SU-DHL-6 (cell line): ENCODE measurements at regions not wholly inside any gene's neighbourhood (a gene's known extent, or its start where the extent isn't known, plus 50 kb on each side); places are given as distances from the start of the nearest gene placed in this dataset.

ENCODE experiments used
- H2AFZ ChIP-seq: fragments of 200-600 bp; sonication (generic); 2 replicates; pipeline ENCODE4 v1.6.1; 2014; ENCODE audit warnings: low read depth, mild to moderate bottlenecking, moderate library complexity, mixed read lengths, antibody characterized with exemption, low read length; ENCODE audit not compliant: severe bottlenecking
- H3F3A ChIP-seq: fragments of 200-600 bp; shearing (Covaris generic); 2 replicates; pipeline ENCODE4 v1.6.0; 2016; ENCODE audit warnings: antibody characterized with exemption, mild to moderate bottlenecking; ENCODE audit not compliant: insufficient read depth
- H3K27ac ChIP-seq: fragments of 200-600 bp; sonication (generic); 2 replicates; pipeline ENCODE4 v1.5.1; 2016; ENCODE audit warnings: low read depth, mild to moderate bottlenecking, low read length, moderate library complexity, mixed read lengths
- H3K27me3 ChIP-seq: fragments of 200-600 bp; sonication (generic), shearing (Covaris generic); 2 replicates; pipeline ENCODE4 v1.6.0; 2014; ENCODE audit warnings: mild to moderate bottlenecking, low read length
- H3K36me3 ChIP-seq: fragments of 200-600 bp; sonication (generic); 2 replicates; pipeline ENCODE4 v1.6.1; 2014; ENCODE audit warnings: mild to moderate bottlenecking, low read length, mixed read lengths
- H3K4me2 ChIP-seq: fragments of 300-600, 200-600 bp; shearing (Covaris generic), sonication (generic); 2 replicates; pipeline ENCODE4 v1.6.0; 2014; ENCODE audit warnings: low read length, low read depth, mild to moderate bottlenecking; ENCODE audit not compliant: poor library complexity, severe bottlenecking
- H3K4me3 ChIP-seq: fragments of 200-600 bp; sonication (generic); 2 replicates; pipeline ENCODE4 v1.5.1; 2014; ENCODE audit warnings: antibody characterized with exemption, low read length, mild to moderate bottlenecking, mixed read lengths; ENCODE audit not compliant: insufficient read depth, poor library complexity, severe bottlenecking
- H3K79me2 ChIP-seq: fragments of 200-600 bp; sonication (generic); 2 replicates; pipeline ENCODE4 v1.6.1; 2014; ENCODE audit warnings: mild to moderate bottlenecking, low read length, moderate library complexity; ENCODE audit not compliant: insufficient read depth
- H3K9ac ChIP-seq: fragments of 200-600 bp; sonication (generic); 2 replicates; pipeline ENCODE4 v1.7.0; 2014; ENCODE audit warnings: mild to moderate bottlenecking, low read length
- H3K9me2 ChIP-seq: fragments of 200-600 bp; sonication (generic); replicated peaks from 2 replicates; pipeline ENCODE4 v1.6.1; 2014; ENCODE audit warnings: low read length; ENCODE audit not compliant: insufficient read depth
- H3K9me3 ChIP-seq: fragments of 200-600 bp; sonication (generic); 2 replicates; pipeline ENCODE4 v1.6.1; 2014; ENCODE audit warnings: low read length, mixed read lengths; ENCODE audit not compliant: insufficient read depth
- H4K20me1 ChIP-seq: fragments of 200-600 bp; sonication (generic); 2 replicates; pipeline ENCODE4 v1.6.1; 2014; ENCODE audit warnings: low read depth, mild to moderate bottlenecking, antibody characterized with exemption, low read length, moderate library complexity, mixed read lengths
- CTCF ChIP-seq: fragments of 200-600 bp; sonication (generic); IDR thresholded peaks from one replicate; pipeline ENCODE4 v1.5.1; 2017; ENCODE audit warnings: antibody characterized with exemption, mild to moderate bottlenecking, low read length, moderate library complexity; ENCODE audit not compliant: insufficient read depth, poor library complexity, severe bottlenecking
- EZH2phosphoT487 ChIP-seq: fragments of 200-600 bp; sonication (generic), shearing (Covaris generic); conservative IDR thresholded peaks from 2 replicates; pipeline ENCODE4 v1.6.1; 2018; ENCODE audit warnings: mild to moderate bottlenecking, antibody characterized with exemption, low read length, moderate library complexity, mixed read lengths

- H3K4me3 ChIP-seq: no peak overlapping the region
- no peak overlapping the region for H3K9ac ChIP-seq
- H4K20me1 ChIP-seq: no peaks in the 10 kb centered on the region
- H3K36me3 ChIP-seq: no peaks in the 10 kb centered on the region
- no peaks in the 10 kb centered on the region for H3K9me2 ChIP-seq
- no peak overlapping the region for H3K4me2 ChIP-seq
- no peaks in the 10 kb centered on the region for H3F3A ChIP-seq
- 0 out of 2 replicates have a peak, but pooled peaks cover 4% of the 10 kb centered on the region for H3K9me3 ChIP-seq
- H2AFZ ChIP-seq: no peak overlapping the region
- no peaks in the 10 kb centered on the region for H3K27me3 ChIP-seq
- TF ChIP-seq CTCF (no peak), EZH2phosphoT487 (no peak)
- H3K79me2 ChIP-seq: no peaks in the 10 kb centered on the region
- no peak overlapping the region for H3K27ac ChIP-seq
These were observed 147.9 kb upstream of the TBCA start for GRCh38 chr5:77924081-77924480.

- H3K9ac ChIP-seq: no peak overlapping the region
- H3F3A ChIP-seq: no peaks in the 10 kb centered on the region
- H3K79me2 ChIP-seq: no peaks in the 10 kb centered on the region
- H3K27me3 ChIP-seq: no peaks in the 10 kb centered on the region
- no peak overlapping the region for H2AFZ ChIP-seq
- H3K4me3 ChIP-seq: no peak overlapping the region
- H3K4me2 ChIP-seq: no peak overlapping the region
- TF ChIP-seq EZH2phosphoT487: no peak
- no peak for TF ChIP-seq CTCF
- 0 out of 2 replicates have a peak, but pooled peaks cover 4% of the 10 kb centered on the region for H3K9me3 ChIP-seq
- H3K9me2 ChIP-seq: no peaks in the 10 kb centered on the region
- H4K20me1 ChIP-seq: no peaks in the 10 kb centered on the region
- H3K27ac ChIP-seq: no peak overlapping the region
- H3K36me3 ChIP-seq: no peaks in the 10 kb centered on the region
These were observed 147.5 kb upstream of the TBCA start for GRCh38 chr5:77923666-77924065.

GRCh38 chr5:77921094-77921768 is 145.1 kb upstream of the TBCA start:
- no peak overlapping the region for H3K9ac ChIP-seq
- no peaks in the 10 kb centered on the region for H3K36me3 ChIP-seq
- H3K9me3 ChIP-seq: no peaks in the 10 kb centered on the region
- H3K27ac ChIP-seq: no peak overlapping the region
- H3K27me3 ChIP-seq: no peaks in the 10 kb centered on the region
- TF ChIP-seq EZH2phosphoT487: no peak
- no peak for TF ChIP-seq CTCF
- H2AFZ ChIP-seq: no peak overlapping the region
- no peaks in the 10 kb centered on the region for H3K9me2 ChIP-seq
- H3K4me2 ChIP-seq: no peak overlapping the region
- no peaks in the 10 kb centered on the region for H4K20me1 ChIP-seq
- H3K4me3 ChIP-seq: no peak overlapping the region
- no peaks in the 10 kb centered on the region for H3K79me2 ChIP-seq
- H3F3A ChIP-seq: no peaks in the 10 kb centered on the region
